Aorta (tissue), 5 donors: ENCODE measurements at regions not wholly inside any gene's neighbourhood (a gene's known extent, or its start where the extent isn't known, plus 50 kb on each side); places are given as distances from the start of the nearest gene placed in this dataset.
A peak's percentile ranks its signal among the peaks of the same experiment; 100 is the strongest.
"Not testable (repeated sequence)": the region's sequence is repeated elsewhere in the genome, so short reads cannot be mapped to it uniquely, and the experiment has no call there.

ENCODE experiments used
- ATAC-seq: fragments of 200-7000 bp; cut with Tn5 transposase; one replicate; pipeline ENCODE4 v1.9.1; 2022; ENCODE audit warnings: moderate library complexity; ENCODE audit not compliant: low FRiP score
- DNase-seq, 2 donors: peaks; one replicate each; pipeline ENCODE4 v3.0.0-alpha.2; 2020
- H3K27ac ChIP-seq, 2 donors: one replicate each; pipeline ENCODE4 v1.5.1; 2013; ENCODE audit warnings: low read length in 2 of 2, mild to moderate bottlenecking in 2 of 2, moderate library complexity in 2 of 2, control low read depth in 1 of 2, inconsistent platforms in 1 of 2, low read depth in 1 of 2
- H3K27me3 ChIP-seq, 2 donors: one replicate each; pipeline ENCODE4 v1.6.1; 2013; ENCODE audit warnings: control low read depth in 1 of 2, low read length in 1 of 2, mild to moderate bottlenecking in 1 of 2, moderate library complexity in 1 of 2; ENCODE audit not compliant: insufficient read depth in 2 of 2, control insufficient read depth in 1 of 2
- H3K36me3 ChIP-seq, 2 donors: one replicate each; pipeline ENCODE4 v1.6.1; 2013; ENCODE audit warnings: control low read depth in 1 of 2, low read length in 1 of 2, mild to moderate bottlenecking in 1 of 2; ENCODE audit not compliant: insufficient read depth in 2 of 2, control insufficient read depth in 1 of 2
- H3K4me1 ChIP-seq, 2 donors: one replicate each; pipeline ENCODE4 v1.6.1; 2013; ENCODE audit warnings: low read length in 2 of 2, control low read depth in 1 of 2, mild to moderate bottlenecking in 1 of 2, moderate library complexity in 1 of 2; ENCODE audit not compliant: insufficient read depth in 2 of 2, control insufficient read depth in 1 of 2
- H3K4me3 ChIP-seq, 2 donors: one replicate each; pipeline ENCODE4 v1.5.1; 2013; ENCODE audit warnings: low read length in 2 of 2, control low read depth in 1 of 2, mild to moderate bottlenecking in 1 of 2
- H3K9me3 ChIP-seq: one replicate; pipeline ENCODE4 v1.6.1; 2013; ENCODE audit warnings: mild to moderate bottlenecking, low read length; ENCODE audit not compliant: control insufficient read depth
- WGBS, 2 donors: extraction: QIAGEN DNeasy Blood & Tissue Kit; methylation state at CpG; one replicate each; pipeline ENCODE4 v1.1.7; 2013; 5-methylcytosine and 5-hydroxymethylcytosine counted together
- intact Hi-C, 2 donors: fragments of 100-400 bp; cut with DNase I; formaldehyde crosslinking; loops; one replicate each; pipeline versions ENCODE4 v1.14.2 to v1.15.0; 2022
- donor health status: healthy with polysubstance abuse.
- donor health status: Bipolar disorder and iron deficiency.
- donor health status: DM: no; HTN: no; CAD: no.
- donor health status: DM: no; HTN: no; CAD: no.
- donor health status: DM: yes; HTN: yes; CAD: no.

DNA sequence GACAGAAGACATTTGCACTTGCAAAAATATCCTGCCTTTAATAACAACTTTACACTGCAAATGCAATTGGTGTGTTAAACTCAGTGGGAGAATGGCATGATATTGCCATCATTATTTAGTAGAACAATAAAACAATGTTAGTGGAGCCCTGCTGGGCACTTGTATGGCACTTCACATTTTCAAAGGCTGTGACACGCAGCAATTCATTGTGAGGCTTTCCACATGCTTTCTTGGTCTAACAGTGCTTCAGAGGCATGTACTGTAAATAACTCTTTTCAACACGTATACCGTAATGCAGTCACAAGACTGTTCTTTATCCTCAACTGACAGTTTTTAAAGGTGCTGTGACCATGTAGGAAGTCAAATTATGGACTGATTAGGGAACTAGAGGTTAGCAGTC is 155.5 kb upstream of the EPB41L4A start:
- DNase-seq (no peak), ATAC-seq (no peak)
- WGBS, 2 donors, result 49 to 83% methylated on average over 3 of the region's 3 CpGs
- intact Hi-C loops, result no loop called here
- Histone ChIP-seq H3K27me3 (no peaks in the 10 kb centered on the region), H3K36me3 (no peaks in the 10 kb centered on the region), H3K27ac (no peak overlapping the region), H3K4me3 (no peak overlapping the region), H3K4me1 (no peaks in the 10 kb centered on the region), H3K9me3 (no peaks in the 10 kb centered on the region)

DNA sequence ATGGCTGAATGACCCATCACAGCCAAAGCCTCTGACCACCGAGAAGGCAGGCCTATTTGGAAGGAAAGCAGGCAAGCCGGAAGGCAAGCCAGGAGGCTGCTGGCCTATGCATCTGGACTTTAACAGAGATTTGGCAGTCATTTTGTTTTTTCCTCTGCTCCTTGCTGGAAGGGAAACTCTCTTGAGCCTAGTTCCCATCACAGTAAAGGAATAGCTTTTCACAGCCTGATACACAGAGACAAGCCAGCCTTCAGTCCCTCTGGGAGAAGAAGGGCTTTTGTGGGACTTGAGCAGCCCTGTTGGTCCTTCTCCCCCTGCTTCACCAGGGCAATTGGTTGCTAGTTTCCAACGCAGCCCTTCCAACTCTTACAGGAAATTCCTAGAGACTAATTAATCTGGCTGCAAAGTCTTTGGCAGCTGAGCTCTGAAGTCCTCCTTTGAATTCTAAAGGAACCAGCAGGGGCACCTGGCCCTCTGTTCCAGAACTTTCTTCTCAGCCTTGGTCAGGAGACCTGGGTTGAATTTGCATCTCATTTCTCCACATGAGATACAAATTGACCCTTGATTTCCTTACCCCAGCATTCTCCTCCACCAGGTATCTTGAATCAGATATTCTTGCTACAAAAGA is 157.3 kb upstream of the EPB41L4A start:
- H3K9me3 ChIP-seq, result no peaks in the 10 kb centered on the region
- H3K4me1 ChIP-seq, result no peaks in the 10 kb centered on the region
- no peaks in the 10 kb centered on the region for H3K36me3 ChIP-seq
- no peak overlapping the region for H3K4me3 ChIP-seq
- peak overlapping the region; percentile 4 to 59 for H3K27ac ChIP-seq
- peak; percentile 64 for ATAC-seq
- no peak for DNase-seq
- WGBS, 2 donors, result 3 to 4% methylated on average over 3 of the region's 3 CpGs
- no peaks in the 10 kb centered on the region for H3K27me3 ChIP-seq
- intact Hi-C loops, result no loop called here

DNA sequence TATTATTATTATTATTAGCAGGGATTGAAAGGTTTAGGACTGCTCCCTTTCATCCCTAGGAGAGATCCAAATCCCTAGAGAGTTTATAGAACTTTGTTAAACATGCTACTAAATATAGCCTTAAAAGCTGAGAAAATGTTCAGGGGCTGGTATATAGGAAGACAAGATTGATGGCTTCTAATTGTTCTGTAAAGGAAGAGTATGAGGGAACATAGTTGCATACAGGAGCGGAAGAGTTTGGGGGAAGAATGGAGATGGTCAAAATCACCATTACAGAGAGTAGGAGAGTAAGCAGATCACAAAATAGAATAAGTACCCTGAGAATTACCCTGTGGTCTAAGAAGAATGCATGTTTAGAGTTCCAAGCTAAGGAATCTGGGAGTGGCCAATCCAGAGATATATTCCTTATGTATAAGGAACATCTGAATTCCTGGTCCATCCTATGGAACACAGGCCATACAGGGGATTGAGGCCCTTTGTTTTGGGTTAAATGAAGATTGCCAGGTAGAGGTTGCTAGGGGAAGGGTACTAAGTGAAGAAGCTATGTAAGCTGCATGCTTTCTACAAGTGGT is 158.0 kb upstream of the APC start:
- H3K9me3 ChIP-seq, result no peaks in the 10 kb centered on the region
- no peaks in the 10 kb centered on the region for H3K4me1 ChIP-seq
- H3K4me3 ChIP-seq, result no peak overlapping the region
- ATAC-seq (no peak), DNase-seq (no peak)
- no peak overlapping the region for H3K27ac ChIP-seq
- 97 to 100% methylated on average over 1 of the region's 1 CpG for WGBS, 2 donors
- H3K27me3 ChIP-seq, result no peaks in the 10 kb centered on the region
- no peaks in the 10 kb centered on the region for H3K36me3 ChIP-seq
- intact Hi-C loops, result no loop called here

DNA sequence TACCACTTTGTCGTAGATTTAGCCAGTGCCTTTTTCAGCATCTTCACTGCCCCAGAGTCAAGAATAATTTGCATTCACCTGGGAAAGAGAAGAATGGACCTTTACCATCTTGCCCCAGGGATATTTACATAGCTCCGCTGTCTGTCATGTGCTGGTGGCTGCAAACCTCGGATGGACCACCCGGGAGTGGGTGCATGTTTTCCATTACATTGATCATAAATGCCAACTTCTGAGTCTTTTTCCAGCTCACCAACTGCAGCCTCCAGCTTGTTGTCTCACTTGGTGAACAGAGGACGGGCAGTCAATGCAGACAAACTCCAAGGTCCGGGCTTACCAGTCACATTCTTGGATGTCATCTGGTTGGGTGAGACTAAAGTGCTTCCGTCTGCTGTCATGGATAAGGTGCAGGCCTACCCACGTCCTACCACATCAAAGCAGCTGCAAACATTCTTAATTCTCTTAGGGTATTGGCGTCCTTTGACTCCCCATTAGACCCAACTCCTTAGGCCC is 155.8 kb upstream of the APC start:
- WGBS, 2 donors, result 93 to 94% methylated on average over 9 of the region's 9 CpGs
- H3K4me3 ChIP-seq, result no peak overlapping the region
- intact Hi-C loops, result no loop called here
- H3K27me3 ChIP-seq, result no peaks in the 10 kb centered on the region
- no peak for DNase-seq
- no peaks in the 10 kb centered on the region for H3K36me3 ChIP-seq
- no peaks in the 10 kb centered on the region for H3K9me3 ChIP-seq
- no peaks in the 10 kb centered on the region for H3K4me1 ChIP-seq
- no peak overlapping the region for H3K27ac ChIP-seq
- no peak for ATAC-seq

DNA sequence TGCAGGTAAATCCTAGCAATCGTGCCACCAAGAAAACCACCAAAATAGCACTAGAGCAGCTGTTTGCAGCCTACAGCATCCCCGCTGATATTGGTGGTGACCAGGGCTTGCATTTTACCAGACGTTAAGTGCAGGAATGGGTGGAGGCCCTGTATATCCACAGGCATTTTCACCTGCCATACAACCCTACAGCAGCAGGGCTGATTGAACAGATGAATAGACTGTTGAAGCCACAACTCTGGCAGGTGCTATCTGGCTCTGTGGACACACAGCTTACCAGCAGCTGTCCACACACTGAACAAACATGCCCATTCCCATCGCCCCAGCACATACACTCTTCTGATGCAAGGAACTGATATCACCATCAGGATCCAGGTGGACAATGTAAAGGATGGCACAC is 154.5 kb upstream of the APC start:
- intact Hi-C loops, result no loop called here
- Histone ChIP-seq H3K4me3 (no peak overlapping the region), H3K36me3 (no peaks in the 10 kb centered on the region), H3K9me3 (no peaks in the 10 kb centered on the region), H3K27ac (no peak overlapping the region), H3K27me3 (no peaks in the 10 kb centered on the region), H3K4me1 (no peaks in the 10 kb centered on the region)
- ATAC-seq, result no peak
- no peak for DNase-seq
- 93 to 94% methylated on average over 4 of the region's 4 CpGs for WGBS, 2 donors

DNA sequence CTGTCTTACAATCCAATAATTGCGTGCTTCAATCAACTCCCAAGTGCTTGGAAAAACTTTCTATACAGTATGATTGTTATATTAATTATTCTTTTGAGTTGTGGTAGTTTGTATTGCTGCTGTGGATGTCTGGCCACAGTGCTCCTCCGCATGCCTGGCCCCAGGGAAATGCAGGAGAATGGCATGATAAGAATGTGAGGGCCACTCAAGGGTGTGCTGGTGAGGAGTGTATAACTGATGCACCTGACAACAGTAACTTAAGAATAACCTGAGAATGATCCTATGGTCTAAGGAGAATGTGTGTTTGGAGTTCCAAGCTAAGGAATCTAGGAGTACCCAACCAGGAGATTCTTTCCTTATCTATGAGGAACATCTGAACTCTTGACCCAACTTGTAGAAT is 152.9 kb upstream of the APC start:
- H3K27me3 ChIP-seq, result no peaks in the 10 kb centered on the region
- DNase-seq (no peak), ATAC-seq (no peak)
- no peak overlapping the region for H3K4me3 ChIP-seq
- intact Hi-C loops, result no loop called here
- H3K27ac ChIP-seq, result no peak overlapping the region
- H3K4me1 ChIP-seq, result no peaks in the 10 kb centered on the region
- WGBS, 2 donors, result 66 to 90% methylated on average over 2 of the region's 2 CpGs
- no peaks in the 10 kb centered on the region for H3K36me3 ChIP-seq
- H3K9me3 ChIP-seq, result no peaks in the 10 kb centered on the region

DNA sequence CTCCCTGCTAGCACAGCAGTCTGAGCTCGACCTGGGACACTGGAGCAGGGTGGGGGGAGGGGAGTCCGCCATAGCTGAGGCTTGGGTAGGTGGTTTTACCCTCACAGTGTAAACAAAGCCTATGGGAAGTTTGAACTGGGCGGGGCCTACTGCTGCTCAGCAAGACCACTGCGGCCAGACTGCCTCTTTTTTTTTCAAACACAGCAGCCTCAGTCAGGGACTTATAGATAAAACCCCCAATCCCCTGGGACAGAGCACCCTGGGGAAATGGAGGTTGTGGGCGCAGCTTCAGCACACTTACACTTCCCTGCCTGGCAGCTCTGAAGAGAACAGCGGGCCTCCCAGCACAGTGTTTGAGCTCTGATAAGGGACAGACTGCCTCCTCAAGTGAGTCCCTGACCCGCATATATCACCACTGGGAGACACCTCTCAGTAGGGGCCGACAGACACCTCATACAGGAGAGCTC is 151.1 kb upstream of the APC start:
- no peaks in the 10 kb centered on the region for H3K9me3 ChIP-seq
- DNase-seq (no peak), ATAC-seq (no peak)
- no peaks in the 10 kb centered on the region for H3K36me3 ChIP-seq
- H3K27ac ChIP-seq, result no peak overlapping the region
- intact Hi-C loops, result no loop called here
- no peak overlapping the region for H3K4me3 ChIP-seq
- WGBS, 2 donors, result 58 to 79% methylated on average over 8 of the region's 8 CpGs
- H3K4me1 ChIP-seq, result no peaks in the 10 kb centered on the region
- H3K27me3 ChIP-seq, result no peaks in the 10 kb centered on the region

DNA sequence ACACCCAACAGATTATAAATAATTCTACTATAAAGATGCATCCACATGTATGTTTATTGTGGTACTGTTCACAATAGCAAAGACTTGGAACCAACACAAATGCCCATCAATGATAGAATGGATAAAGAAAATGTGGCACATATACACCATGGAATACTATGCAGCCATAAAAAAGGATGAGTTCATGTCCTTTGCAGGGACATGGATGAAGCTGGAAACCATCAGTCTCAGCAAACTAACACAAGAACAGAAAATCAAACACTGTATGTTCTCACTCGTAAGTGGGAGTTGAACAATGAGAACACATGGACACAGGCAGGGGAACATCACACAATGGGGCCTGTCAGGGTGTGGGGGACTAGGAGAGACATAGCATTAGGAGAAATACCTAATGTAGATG is 146.8 kb upstream of the APC start:
- ATAC-seq, H3K4me1 ChIP-seq, H3K4me3 ChIP-seq, H3K27me3 ChIP-seq, H3K36me3 ChIP-seq, intact Hi-C loops, H3K27ac ChIP-seq, H3K9me3 ChIP-seq, DNase-seq: not testable (repeated sequence)
- 97 to 100% methylated on average over 1 of the region's 1 CpG for WGBS, 2 donors

DNA sequence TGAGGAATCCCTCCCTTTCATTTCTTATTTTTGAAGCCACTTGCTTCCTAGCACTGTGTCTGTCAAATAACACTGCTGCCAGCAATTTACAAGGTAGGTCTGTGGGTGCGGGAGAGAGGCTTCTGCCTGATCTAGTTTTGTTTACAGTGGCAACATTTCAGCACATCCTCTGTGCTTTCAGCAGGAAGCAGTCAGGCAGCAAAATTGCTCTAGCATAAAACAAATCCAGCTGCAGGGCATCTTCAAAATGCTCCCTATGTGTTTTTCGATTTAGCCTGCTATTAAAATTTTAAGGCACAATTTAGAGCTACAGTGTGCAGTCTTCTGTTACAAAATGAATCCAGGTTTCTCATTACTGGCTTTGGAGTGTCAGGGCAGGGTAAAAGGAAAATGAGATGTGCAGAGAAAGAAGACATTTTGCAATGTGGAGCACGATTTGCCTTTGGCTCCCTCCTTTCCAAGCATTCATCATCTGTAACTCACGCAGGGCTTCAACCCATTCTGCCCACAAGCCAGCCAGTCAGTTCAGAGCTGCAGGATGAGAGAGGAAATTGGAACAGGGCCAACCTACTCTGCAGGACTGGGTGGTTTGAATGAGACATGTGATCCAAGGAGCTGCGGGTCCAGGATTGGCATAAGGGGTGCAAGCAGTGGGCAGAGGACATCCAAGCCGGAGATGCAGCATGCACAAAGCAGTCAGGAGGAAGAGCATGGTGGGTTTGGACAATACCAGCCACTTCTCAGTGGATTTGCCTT is 143.4 kb upstream of the APC start:
- no peaks in the 10 kb centered on the region for H3K36me3 ChIP-seq
- H3K4me1 ChIP-seq, result no peaks in the 10 kb centered on the region
- H3K9me3 ChIP-seq, result no peaks in the 10 kb centered on the region
- DNase-seq (no peak), ATAC-seq (no peak)
- WGBS, 2 donors, result 42% methylated on average over 6 of the region's 6 CpGs
- H3K4me3 ChIP-seq, result no peak overlapping the region
- H3K27me3 ChIP-seq, result no peaks in the 10 kb centered on the region
- intact Hi-C loops, result no loop called here
- H3K27ac ChIP-seq, result no peak overlapping the region
